ENCODE measurements at regions not wholly inside any gene's neighbourhood (a gene's known extent, or its start where the extent isn't known, plus 50 kb on each side); places are given as distances from the start of the nearest gene placed in this dataset.
A peak's percentile ranks its signal among the peaks of the same experiment; 100 is the strongest.

DNA sequence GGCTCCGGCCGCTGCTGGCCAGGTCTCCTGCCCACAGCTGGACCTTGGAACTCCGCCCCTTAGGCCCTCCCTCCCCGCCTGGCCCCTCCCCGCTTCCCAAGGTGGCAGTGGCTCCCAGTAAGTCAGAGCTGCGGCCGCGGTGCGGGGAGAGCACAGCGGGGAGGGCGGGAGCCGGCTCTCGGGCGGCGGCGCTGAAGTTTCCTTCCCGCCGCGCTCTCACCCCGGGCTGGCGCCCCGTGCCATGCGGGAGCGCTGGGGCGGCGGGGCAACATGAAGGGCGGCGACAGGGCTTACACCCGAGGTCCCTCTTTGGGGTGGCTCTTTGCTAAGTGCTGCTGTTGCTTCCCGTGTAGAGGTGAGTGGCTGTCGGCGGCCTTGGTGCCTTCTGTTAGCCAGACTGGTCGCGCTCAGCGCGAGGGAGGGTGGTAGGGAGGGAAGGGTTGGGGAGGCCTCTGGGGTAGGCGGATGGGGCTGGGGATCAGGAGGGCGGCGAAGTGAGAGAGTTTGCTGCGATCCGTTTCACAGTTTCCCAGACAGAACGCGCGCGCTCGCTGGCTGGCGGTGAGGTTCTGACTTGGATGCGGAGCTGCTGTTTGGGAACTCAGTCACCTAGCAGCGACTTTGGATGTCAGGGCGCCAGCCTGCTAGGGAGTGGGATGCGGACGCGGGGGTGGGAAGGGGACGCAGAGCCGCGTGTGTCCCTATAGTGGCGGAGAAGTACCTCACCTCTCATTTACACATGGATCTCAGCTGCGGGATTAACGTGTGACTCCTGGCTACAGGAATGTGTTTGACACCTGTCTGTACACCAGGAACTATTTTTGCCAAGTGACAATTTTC, 145.5 kb upstream of the UMPS start:
- TF ChIP-seq, protein P1, sequence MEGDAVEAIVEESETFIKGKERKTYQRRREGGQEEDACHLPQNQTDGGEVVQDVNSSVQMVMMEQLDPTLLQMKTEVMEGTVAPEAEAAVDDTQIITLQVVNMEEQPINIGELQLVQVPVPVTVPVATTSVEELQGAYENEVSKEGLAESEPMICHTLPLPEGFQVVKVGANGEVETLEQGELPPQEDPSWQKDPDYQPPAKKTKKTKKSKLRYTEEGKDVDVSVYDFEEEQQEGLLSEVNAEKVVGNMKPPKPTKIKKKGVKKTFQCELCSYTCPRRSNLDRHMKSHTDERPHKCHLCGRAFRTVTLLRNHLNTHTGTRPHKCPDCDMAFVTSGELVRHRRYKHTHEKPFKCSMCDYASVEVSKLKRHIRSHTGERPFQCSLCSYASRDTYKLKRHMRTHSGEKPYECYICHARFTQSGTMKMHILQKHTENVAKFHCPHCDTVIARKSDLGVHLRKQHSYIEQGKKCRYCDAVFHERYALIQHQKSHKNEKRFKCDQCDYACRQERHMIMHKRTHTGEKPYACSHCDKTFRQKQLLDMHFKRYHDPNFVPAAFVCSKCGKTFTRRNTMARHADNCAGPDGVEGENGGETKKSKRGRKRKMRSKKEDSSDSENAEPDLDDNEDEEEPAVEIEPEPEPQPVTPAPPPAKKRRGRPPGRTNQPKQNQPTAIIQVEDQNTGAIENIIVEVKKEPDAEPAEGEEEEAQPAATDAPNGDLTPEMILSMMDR (IDR thresholded peaks at IDR 0.05; ENCODE audit: insufficient read depth, missing control alignments): no peak
- FAIRE-seq (no peak), DNase-seq (ENCODE audit: insufficient read length, low spot score) (peak; percentile 37)

DNA sequence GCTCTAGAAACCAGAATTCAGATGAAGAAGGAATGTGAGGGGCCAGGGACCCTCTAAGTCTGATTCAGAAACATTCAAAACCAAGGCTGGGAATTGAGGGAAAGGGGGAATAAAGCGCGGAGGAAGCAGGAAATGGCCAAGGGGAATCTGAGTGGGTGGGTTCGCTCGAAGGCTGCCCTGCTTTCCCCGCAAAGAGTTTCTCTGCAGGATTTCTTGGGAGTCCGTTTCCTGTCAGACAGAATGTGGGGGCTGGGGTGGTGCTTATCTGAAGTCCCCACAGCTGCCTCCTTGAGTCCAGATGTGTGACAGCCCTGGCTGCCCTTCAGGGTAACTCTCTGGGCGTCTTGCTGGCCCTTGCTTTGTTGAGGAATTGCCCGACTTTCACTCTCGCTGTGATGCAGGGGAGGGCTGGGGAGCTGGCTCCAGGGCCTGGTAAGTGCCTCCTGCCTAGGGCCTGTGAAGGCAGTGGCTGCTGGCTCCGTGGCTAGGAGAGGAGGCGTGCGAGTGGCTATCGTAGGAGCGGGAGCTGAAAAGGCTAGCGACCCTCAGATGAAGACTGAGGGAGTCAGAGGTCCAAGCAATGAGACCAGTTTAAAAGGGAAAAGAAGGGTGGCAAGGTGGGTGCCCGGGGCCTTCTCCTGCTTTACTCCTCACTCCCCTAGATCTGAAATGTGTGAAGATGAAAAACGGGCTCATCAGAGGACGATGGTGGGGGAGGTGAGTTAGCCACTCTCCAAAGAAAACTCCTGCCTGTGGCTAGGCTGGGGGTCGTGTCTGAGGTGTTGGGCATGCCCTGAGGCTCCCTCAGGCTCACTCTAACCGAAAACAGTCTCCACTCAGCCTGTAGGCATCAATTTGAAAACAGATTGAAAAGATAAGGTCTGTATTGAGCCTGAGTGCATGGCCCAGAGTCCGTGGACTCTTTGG, 143.9 kb upstream of the UMPS start:
- TF ChIP-seq, protein P1 (IDR thresholded peaks at IDR 0.05; ENCODE audit: insufficient read depth, missing control alignments): no peak
- no peak for FAIRE-seq
- no peak for DNase-seq (ENCODE audit: insufficient read length, low spot score)

DNA sequence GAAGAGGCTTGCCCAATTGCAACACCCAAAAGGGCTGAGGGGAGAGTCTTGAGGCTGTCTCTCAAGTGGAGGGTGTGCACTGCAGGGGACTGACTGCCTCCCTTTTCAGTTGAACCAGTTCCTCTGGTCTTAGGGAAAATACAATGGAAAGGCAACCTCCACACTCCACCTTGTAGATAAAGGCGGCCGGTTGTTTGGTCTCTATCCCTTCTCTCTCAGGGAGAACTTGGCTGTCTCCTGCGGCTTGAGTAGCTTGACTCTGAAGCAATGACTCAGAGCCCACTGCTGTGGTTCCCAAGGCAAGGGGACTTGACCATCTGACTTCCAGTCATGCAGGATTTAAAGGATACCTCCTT, 143.2 kb upstream of the UMPS start:
- TF ChIP-seq, protein P1 (IDR thresholded peaks at IDR 0.05; ENCODE audit: insufficient read depth, missing control alignments): no peak
- DNase-seq (ENCODE audit: insufficient read length, low spot score) (no peak), FAIRE-seq (no peak)

DNA sequence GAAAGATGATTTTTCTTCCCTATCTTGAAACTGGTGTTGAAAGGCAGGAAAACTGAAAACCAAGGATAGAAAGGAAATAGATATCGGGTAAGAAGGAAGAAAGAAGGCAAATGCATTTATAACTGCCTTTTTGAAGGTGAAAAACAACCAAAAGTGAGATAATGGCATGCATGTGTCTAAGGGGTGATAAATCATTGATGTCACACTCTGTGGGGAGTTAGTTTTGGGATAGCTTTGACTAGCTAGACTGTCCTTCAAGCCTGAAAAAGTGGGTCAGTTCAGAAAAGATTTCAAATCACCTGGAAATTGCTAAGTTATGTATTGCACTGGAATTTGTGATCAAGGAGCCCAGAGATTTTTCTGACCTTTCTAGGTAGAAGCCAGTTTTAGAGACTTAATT, 142.2 kb upstream of the UMPS start:
- DNase-seq (ENCODE audit: insufficient read length, low spot score) (no peak), FAIRE-seq (no peak)
- TF ChIP-seq, protein P1 (IDR thresholded peaks at IDR 0.05; ENCODE audit: insufficient read depth, missing control alignments): no peak

DNA sequence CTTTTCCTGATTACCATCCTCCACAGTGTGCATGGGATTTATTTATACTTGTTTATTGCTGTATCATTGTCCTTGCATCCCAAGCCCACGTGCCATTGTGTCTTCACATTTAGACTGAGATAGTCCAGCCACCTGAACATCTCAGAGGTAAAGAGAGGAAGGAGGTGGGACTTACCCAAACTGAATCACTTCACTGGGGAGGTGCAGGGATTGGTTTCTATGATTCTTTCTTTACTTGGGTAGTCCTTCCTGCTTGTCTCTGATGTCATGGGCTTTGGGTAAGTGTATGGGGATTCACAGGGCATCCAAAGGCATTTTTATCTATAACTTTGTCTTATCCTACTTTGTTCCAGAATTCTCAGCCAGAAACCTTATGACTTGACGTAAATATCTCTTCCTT, 141.5 kb upstream of the UMPS start:
- DNase-seq (ENCODE audit: insufficient read length, low spot score) (no peak), FAIRE-seq (no peak)
- TF ChIP-seq, protein P1 (IDR thresholded peaks at IDR 0.05; ENCODE audit: insufficient read depth, missing control alignments): no peak

DNA sequence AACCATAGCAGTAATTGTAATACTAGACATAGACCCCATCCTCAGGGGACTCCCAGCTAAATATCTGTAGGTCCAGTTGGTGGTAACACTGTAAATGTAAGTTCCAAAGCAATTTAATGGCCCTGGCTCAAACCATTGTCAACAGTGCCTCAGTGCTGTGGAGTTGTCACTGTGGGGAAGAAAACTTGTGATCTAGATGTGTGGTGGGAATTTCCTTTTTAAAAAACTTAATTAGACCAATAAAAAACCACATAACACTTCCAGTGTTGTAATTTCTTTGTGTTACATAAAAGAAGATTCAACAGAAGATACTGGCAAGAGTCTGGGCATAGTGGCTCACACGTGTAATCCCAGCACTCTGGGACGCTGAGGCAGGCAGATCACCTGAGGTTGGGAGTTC, 138.6 kb upstream of the UMPS start:
- DNase-seq (ENCODE audit: insufficient read length, low spot score) (no peak), FAIRE-seq (no peak)
- TF ChIP-seq, protein P1 (IDR thresholded peaks at IDR 0.05; ENCODE audit: insufficient read depth, missing control alignments): no peak

Data from D721Med (cell line).